Peyer's patch (tissue), 4 donors: ENCODE measurements at regions not wholly inside any gene's neighbourhood (a gene's known extent, or its start where the extent isn't known, plus 50 kb on each side); places are given as distances from the start of the nearest gene placed in this dataset.

Experiments used
- CTCF ChIP-seq, 6 experiments: fragments of 450-650 bp in 4 of 6; fragments of 200-600 bp in 2 of 6; sonication (generic) in 1 of 6; IDR thresholded peaks; one replicate each; pipeline ENCODE4 v1.5.1; 2017 to 2019; ENCODE audit warnings: antibody characterized with exemption in 6 of 6, mild to moderate bottlenecking in 3 of 6, moderate library complexity in 1 of 6
- POLR2A ChIP-seq, 2 donors: fragments of 450-650 bp; IDR thresholded peaks; one replicate each; pipeline ENCODE4 v1.5.1; 2017; ENCODE audit warnings: antibody characterized with exemption in 2 of 2, mild to moderate bottlenecking in 2 of 2, moderate library complexity in 2 of 2

DNA sequence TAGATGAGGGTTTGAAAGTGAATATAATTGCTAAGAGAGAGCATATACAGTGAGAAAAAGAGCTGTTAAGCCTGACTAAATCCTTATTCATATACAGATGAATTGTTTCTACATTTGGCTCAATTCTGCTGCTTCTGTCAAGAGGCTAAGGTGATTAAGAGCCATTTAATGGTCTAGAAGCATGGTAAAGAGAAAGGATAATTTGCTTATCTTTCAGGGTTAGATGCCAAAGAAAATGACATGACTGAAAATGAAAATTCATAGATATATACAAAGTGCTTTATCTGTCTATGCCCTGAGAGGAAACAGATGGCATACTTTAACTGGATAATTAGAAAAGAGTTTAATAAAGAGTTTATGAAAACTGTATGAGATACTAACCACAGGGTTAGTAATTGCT is 834.9 kb downstream of the SLC6A15 start:
- TF ChIP-seq CTCF (IDR thresholded peaks at IDR 0.05) (no peak), POLR2A (IDR thresholded peaks at IDR 0.05) (no peak)
